ENCODE measurements at regions not wholly inside any gene's neighbourhood (a gene's known extent, or its start where the extent isn't known, plus 50 kb on each side); places are given as distances from the start of the nearest gene placed in this dataset.

DNA sequence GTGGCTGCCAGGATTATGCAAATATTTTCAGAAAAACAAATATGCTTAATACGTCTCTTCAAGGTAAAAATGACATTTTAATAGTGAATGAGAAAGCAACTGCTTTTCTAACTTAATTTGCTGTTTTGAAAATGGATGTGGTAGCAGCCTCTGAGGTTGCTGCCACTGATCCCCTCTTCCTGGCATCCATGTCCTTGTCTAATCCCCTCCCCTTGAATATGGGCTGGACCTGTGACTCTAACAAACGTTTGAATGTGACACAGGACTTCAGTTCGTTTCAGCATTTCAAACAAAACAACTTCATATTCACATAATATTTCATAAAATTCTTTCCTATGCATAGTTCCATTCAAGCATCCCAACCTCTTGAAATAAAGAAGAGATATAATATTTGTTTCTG, 64.2 kb upstream of the SLC38A2 start:
- TF ChIP-seq, protein P1, sequence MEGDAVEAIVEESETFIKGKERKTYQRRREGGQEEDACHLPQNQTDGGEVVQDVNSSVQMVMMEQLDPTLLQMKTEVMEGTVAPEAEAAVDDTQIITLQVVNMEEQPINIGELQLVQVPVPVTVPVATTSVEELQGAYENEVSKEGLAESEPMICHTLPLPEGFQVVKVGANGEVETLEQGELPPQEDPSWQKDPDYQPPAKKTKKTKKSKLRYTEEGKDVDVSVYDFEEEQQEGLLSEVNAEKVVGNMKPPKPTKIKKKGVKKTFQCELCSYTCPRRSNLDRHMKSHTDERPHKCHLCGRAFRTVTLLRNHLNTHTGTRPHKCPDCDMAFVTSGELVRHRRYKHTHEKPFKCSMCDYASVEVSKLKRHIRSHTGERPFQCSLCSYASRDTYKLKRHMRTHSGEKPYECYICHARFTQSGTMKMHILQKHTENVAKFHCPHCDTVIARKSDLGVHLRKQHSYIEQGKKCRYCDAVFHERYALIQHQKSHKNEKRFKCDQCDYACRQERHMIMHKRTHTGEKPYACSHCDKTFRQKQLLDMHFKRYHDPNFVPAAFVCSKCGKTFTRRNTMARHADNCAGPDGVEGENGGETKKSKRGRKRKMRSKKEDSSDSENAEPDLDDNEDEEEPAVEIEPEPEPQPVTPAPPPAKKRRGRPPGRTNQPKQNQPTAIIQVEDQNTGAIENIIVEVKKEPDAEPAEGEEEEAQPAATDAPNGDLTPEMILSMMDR (conservative IDR thresholded peaks at IDR 0.05 in 1 of 2, IDR thresholded peaks at IDR 0.05 in 1 of 2; ENCODE audit: low read depth in 1 of 2, low read length in 2 of 2), result no peak
- no peak for TF ChIP-seq EZH2 (IDR thresholded peaks at IDR 0.05; ENCODE audit: low read length, missing control alignments)
